SU-DHL-6 (cell line): ENCODE measurements at regions not wholly inside any gene's neighbourhood (a gene's known extent, or its start where the extent isn't known, plus 50 kb on each side); places are given as distances from the start of the nearest gene placed in this dataset.

Source experiments
- H2AFZ ChIP-seq: fragments of 200-600 bp; sonication (generic); 2 replicates; pipeline ENCODE4 v1.6.1; 2014; ENCODE audit warnings: low read depth, mild to moderate bottlenecking, moderate library complexity, mixed read lengths, antibody characterized with exemption, low read length; ENCODE audit not compliant: severe bottlenecking
- H3F3A ChIP-seq: fragments of 200-600 bp; shearing (Covaris generic); 2 replicates; pipeline ENCODE4 v1.6.0; 2016; ENCODE audit warnings: antibody characterized with exemption, mild to moderate bottlenecking; ENCODE audit not compliant: insufficient read depth
- H3K27ac ChIP-seq: fragments of 200-600 bp; sonication (generic); 2 replicates; pipeline ENCODE4 v1.5.1; 2016; ENCODE audit warnings: low read depth, mild to moderate bottlenecking, low read length, moderate library complexity, mixed read lengths
- H3K27me3 ChIP-seq: fragments of 200-600 bp; sonication (generic), shearing (Covaris generic); 2 replicates; pipeline ENCODE4 v1.6.0; 2014; ENCODE audit warnings: mild to moderate bottlenecking, low read length
- H3K36me3 ChIP-seq: fragments of 200-600 bp; sonication (generic); 2 replicates; pipeline ENCODE4 v1.6.1; 2014; ENCODE audit warnings: mild to moderate bottlenecking, low read length, mixed read lengths
- H3K4me2 ChIP-seq: fragments of 300-600, 200-600 bp; shearing (Covaris generic), sonication (generic); 2 replicates; pipeline ENCODE4 v1.6.0; 2014; ENCODE audit warnings: low read length, low read depth, mild to moderate bottlenecking; ENCODE audit not compliant: poor library complexity, severe bottlenecking
- H3K4me3 ChIP-seq: fragments of 200-600 bp; sonication (generic); 2 replicates; pipeline ENCODE4 v1.5.1; 2014; ENCODE audit warnings: antibody characterized with exemption, low read length, mild to moderate bottlenecking, mixed read lengths; ENCODE audit not compliant: insufficient read depth, poor library complexity, severe bottlenecking
- H3K79me2 ChIP-seq: fragments of 200-600 bp; sonication (generic); 2 replicates; pipeline ENCODE4 v1.6.1; 2014; ENCODE audit warnings: mild to moderate bottlenecking, low read length, moderate library complexity; ENCODE audit not compliant: insufficient read depth
- H3K9ac ChIP-seq: fragments of 200-600 bp; sonication (generic); 2 replicates; pipeline ENCODE4 v1.7.0; 2014; ENCODE audit warnings: mild to moderate bottlenecking, low read length
- H3K9me2 ChIP-seq: fragments of 200-600 bp; sonication (generic); replicated peaks from 2 replicates; pipeline ENCODE4 v1.6.1; 2014; ENCODE audit warnings: low read length; ENCODE audit not compliant: insufficient read depth
- H3K9me3 ChIP-seq: fragments of 200-600 bp; sonication (generic); 2 replicates; pipeline ENCODE4 v1.6.1; 2014; ENCODE audit warnings: low read length, mixed read lengths; ENCODE audit not compliant: insufficient read depth
- H4K20me1 ChIP-seq: fragments of 200-600 bp; sonication (generic); 2 replicates; pipeline ENCODE4 v1.6.1; 2014; ENCODE audit warnings: low read depth, mild to moderate bottlenecking, antibody characterized with exemption, low read length, moderate library complexity, mixed read lengths
- CTCF ChIP-seq: fragments of 200-600 bp; sonication (generic); IDR thresholded peaks from one replicate; pipeline ENCODE4 v1.5.1; 2017; ENCODE audit warnings: antibody characterized with exemption, mild to moderate bottlenecking, low read length, moderate library complexity; ENCODE audit not compliant: insufficient read depth, poor library complexity, severe bottlenecking
- EZH2phosphoT487 ChIP-seq: fragments of 200-600 bp; sonication (generic), shearing (Covaris generic); conservative IDR thresholded peaks from 2 replicates; pipeline ENCODE4 v1.6.1; 2018; ENCODE audit warnings: mild to moderate bottlenecking, antibody characterized with exemption, low read length, moderate library complexity, mixed read lengths

GRCh38 chr11:127507851-127508250 is 507.3 kb upstream of the KIRREL3 start:
- Histone ChIP-seq H2AFZ (no peak overlapping the region), H3K27me3 (no peaks in the 10 kb centered on the region), H3K36me3 (no peaks in the 10 kb centered on the region), H3K9me3 (no peaks in the 10 kb centered on the region), H3K27ac (no peak overlapping the region), H3K9me2 (no peaks in the 10 kb centered on the region), H3K79me2 (no peaks in the 10 kb centered on the region), H3F3A (no peaks in the 10 kb centered on the region), H3K4me3 (no peak overlapping the region), H3K4me2 (no peak overlapping the region), H4K20me1 (no peaks in the 10 kb centered on the region), H3K9ac (no peak overlapping the region)
- TF ChIP-seq EZH2phosphoT487 (no peak), CTCF (no peak)

GRCh38 chr11:127506647-127507046 is 506.1 kb upstream of the KIRREL3 start:
- Histone ChIP-seq H3K79me2 (no peaks in the 10 kb centered on the region), H4K20me1 (no peaks in the 10 kb centered on the region), H3K27ac (no peak overlapping the region), H2AFZ (no peak overlapping the region), H3K27me3 (no peaks in the 10 kb centered on the region), H3K4me2 (no peak overlapping the region), H3K9ac (no peak overlapping the region), H3K9me2 (no peaks in the 10 kb centered on the region), H3K36me3 (no peaks in the 10 kb centered on the region), H3K4me3 (no peak overlapping the region), H3K9me3 (no peaks in the 10 kb centered on the region), H3F3A (no peaks in the 10 kb centered on the region)
- TF ChIP-seq CTCF: no peak
- TF ChIP-seq EZH2phosphoT487: no peak

GRCh38 chr11:127506126-127506525 is 505.6 kb upstream of the KIRREL3 start:
- TF ChIP-seq CTCF: no peak
- TF ChIP-seq EZH2phosphoT487: no peak
- Histone ChIP-seq H3K9me2 (no peaks in the 10 kb centered on the region), H3K27me3 (no peaks in the 10 kb centered on the region), H3K27ac (no peak overlapping the region), H3K4me2 (no peak overlapping the region), H3K4me3 (no peak overlapping the region), H3K9me3 (no peaks in the 10 kb centered on the region), H4K20me1 (no peaks in the 10 kb centered on the region), H2AFZ (no peak overlapping the region), H3K36me3 (no peaks in the 10 kb centered on the region), H3K9ac (no peak overlapping the region), H3K79me2 (no peaks in the 10 kb centered on the region), H3F3A (no peaks in the 10 kb centered on the region)
